T-helper 17 cell (primary cell): ENCODE measurements at regions not wholly inside any gene's neighbourhood (a gene's known extent, or its start where the extent isn't known, plus 50 kb on each side); places are given as distances from the start of the nearest gene placed in this dataset.

Source experiments
- ATAC-seq: fragments of 150-1000 bp; cut with Tn5 transposase; 2 replicates; pipeline ENCODE4 v1.10.0; 2021; ENCODE audit warnings: mild to moderate bottlenecking, moderate library complexity
- DNase-seq, 3 donors: peaks; one replicate each; pipeline versions ENCODE4 v3.0.0 to v3.0.0-alpha.2; 2020 to 2021
- H3K9me3 ChIP-seq: one replicate; pipeline ENCODE4 v1.7.0; 2013; ENCODE audit warnings: low read length, mild to moderate bottlenecking; ENCODE audit not compliant: control insufficient read depth, poor library complexity, severe bottlenecking
- H3K27ac Mint-ChIP-seq: one replicate; pipeline ENCODE4 v1.8.0; 2022; ENCODE audit warnings: mild to moderate bottlenecking, moderate library complexity, mixed read lengths
- H3K27me3 Mint-ChIP-seq: one replicate; pipeline ENCODE4 v1.8.0; 2022; ENCODE audit warnings: mixed read lengths
- H3K36me3 Mint-ChIP-seq: one replicate; pipeline ENCODE4 v1.8.0; 2022; ENCODE audit warnings: low read depth, mixed read lengths
- H3K4me1 Mint-ChIP-seq: one replicate; pipeline ENCODE4 v1.8.0; 2022; ENCODE audit warnings: mild to moderate bottlenecking, mixed read lengths
- H3K4me3 Mint-ChIP-seq: one replicate; pipeline ENCODE4 v1.8.0; 2022; ENCODE audit warnings: mild to moderate bottlenecking, moderate library complexity, mixed read lengths

GRCh38 chr20:4609511-4609910 is 76.7 kb upstream of the PRNP start:
- H3K9me3 ChIP-seq: no peaks in the 10 kb centered on the region
- peaks cover 29% of the 10 kb centered on the region for H3K27me3 Mint-ChIP-seq
- peaks cover 4% of the 10 kb centered on the region for H3K36me3 Mint-ChIP-seq
- ATAC-seq: no peak
- H3K27ac Mint-ChIP-seq: no peak overlapping the region
- H3K4me1 Mint-ChIP-seq: peaks cover 14% of the 10 kb centered on the region
- no peak for DNase-seq
- no peak overlapping the region for H3K4me3 Mint-ChIP-seq

GRCh38 chr20:4608861-4609260 is 77.4 kb upstream of the PRNP start:
- peaks cover 12% of the 10 kb centered on the region for H3K4me1 Mint-ChIP-seq

GRCh38 chr20:4607287-4607713 is 79.0 kb upstream of the PRNP start:
- Mint-ChIP-seq H3K27me3 (peaks cover 43% of the 10 kb centered on the region), H3K36me3 (peaks cover 5% of the 10 kb centered on the region), H3K4me1 (peaks cover 6% of the 10 kb centered on the region), H3K4me3 (peak overlapping the region; percentile 31), H3K27ac (no peak overlapping the region)
- H3K9me3 ChIP-seq: no peaks in the 10 kb centered on the region
- ATAC-seq (peak; percentile 83), DNase-seq (peak in 2 of 3 donors; percentile 30 to 46)

More at GRCh38 chr20:4608861-4609260, 77.4 kb upstream of the PRNP start:
- ATAC-seq: no peak
- Mint-ChIP-seq H3K27ac (no peak overlapping the region), H3K27me3 (peaks cover 36% of the 10 kb centered on the region), H3K36me3 (peaks cover 4% of the 10 kb centered on the region), H3K4me3 (no peak overlapping the region)
- H3K9me3 ChIP-seq: no peaks in the 10 kb centered on the region
- no peak for DNase-seq

- ATAC-seq: no peak
- Mint-ChIP-seq H3K4me1 (peaks cover 4% of the 10 kb centered on the region), H3K36me3 (peaks cover 5% of the 10 kb centered on the region), H3K4me3 (no peak overlapping the region), H3K27ac (no peak overlapping the region), H3K27me3 (peaks cover 52% of the 10 kb centered on the region)
- H3K9me3 ChIP-seq: no peaks in the 10 kb centered on the region
- DNase-seq: no peak
These were observed 80.2 kb upstream of the PRNP start for GRCh38 chr20:4606051-4606450.

- DNase-seq (no peak), ATAC-seq (no peak)
- Mint-ChIP-seq H3K4me1 (peaks cover 6% of the 10 kb centered on the region), H3K36me3 (peaks cover 8% of the 10 kb centered on the region), H3K4me3 (no peak overlapping the region), H3K27ac (no peak overlapping the region), H3K27me3 (peaks cover 61% of the 10 kb centered on the region)
- no peaks in the 10 kb centered on the region for H3K9me3 ChIP-seq
These were observed 81.1 kb upstream of the PRNP start for GRCh38 chr20:4605166-4605565.

GRCh38 chr20:4604580-4604979 is 81.7 kb upstream of the PRNP start:
- peaks cover 5% of the 10 kb centered on the region for H3K4me1 Mint-ChIP-seq
- H3K27ac Mint-ChIP-seq: no peak overlapping the region
- no peak overlapping the region for H3K4me3 Mint-ChIP-seq
- H3K36me3 Mint-ChIP-seq: peaks cover 8% of the 10 kb centered on the region
- DNase-seq (no peak), ATAC-seq (no peak)
- peaks cover 62% of the 10 kb centered on the region for H3K27me3 Mint-ChIP-seq
- H3K9me3 ChIP-seq: no peaks in the 10 kb centered on the region

- H3K9me3 ChIP-seq: no peaks in the 10 kb centered on the region
- no peak overlapping the region for H3K27ac Mint-ChIP-seq
- ATAC-seq (no peak), DNase-seq (no peak)
- no peak overlapping the region for H3K4me3 Mint-ChIP-seq
- peaks cover 5% of the 10 kb centered on the region for H3K4me1 Mint-ChIP-seq
- peaks cover 8% of the 10 kb centered on the region for H3K36me3 Mint-ChIP-seq
- peaks cover 62% of the 10 kb centered on the region for H3K27me3 Mint-ChIP-seq
These were observed 82.5 kb upstream of the PRNP start for GRCh38 chr20:4603724-4604123.

- H3K4me3 Mint-ChIP-seq: no peak overlapping the region
- H3K36me3 Mint-ChIP-seq: peaks cover 8% of the 10 kb centered on the region
- H3K27me3 Mint-ChIP-seq: peaks cover 71% of the 10 kb centered on the region
- DNase-seq (no peak), ATAC-seq (no peak)
- H3K4me1 Mint-ChIP-seq: peaks cover 5% of the 10 kb centered on the region
- no peaks in the 10 kb centered on the region for H3K9me3 ChIP-seq
- H3K27ac Mint-ChIP-seq: no peak overlapping the region
These were observed 84.0 kb upstream of the PRNP start for GRCh38 chr20:4602297-4602631.

GRCh38 chr20:4601630-4602296 is 84.5 kb upstream of the PRNP start:
- DNase-seq: no peak

GRCh38 chr20:4600308-4601014 is 85.8 kb upstream of the PRNP start:
- DNase-seq (no peak), ATAC-seq (no peak)
- Mint-ChIP-seq H3K36me3 (peaks cover 6% of the 10 kb centered on the region), H3K27me3 (peaks cover 65% of the 10 kb centered on the region), H3K4me3 (no peak overlapping the region), H3K27ac (no peak overlapping the region), H3K4me1 (peaks cover 3% of the 10 kb centered on the region)
- H3K9me3 ChIP-seq: no peaks in the 10 kb centered on the region

More at GRCh38 chr20:4601630-4602296, 84.5 kb upstream of the PRNP start:
- no peak overlapping the region for H3K4me3 Mint-ChIP-seq
- H3K9me3 ChIP-seq: no peaks in the 10 kb centered on the region
- H3K36me3 Mint-ChIP-seq: peaks cover 6% of the 10 kb centered on the region
- peaks cover 3% of the 10 kb centered on the region for H3K4me1 Mint-ChIP-seq
- no peak for ATAC-seq
- no peak overlapping the region for H3K27ac Mint-ChIP-seq
- H3K27me3 Mint-ChIP-seq: peaks cover 72% of the 10 kb centered on the region

- no peak overlapping the region for H3K27ac Mint-ChIP-seq
- no peak overlapping the region for H3K4me3 Mint-ChIP-seq
- peaks cover 49% of the 10 kb centered on the region for H3K27me3 Mint-ChIP-seq
- DNase-seq (no peak), ATAC-seq (no peak)
- peaks cover 3% of the 10 kb centered on the region for H3K36me3 Mint-ChIP-seq
- H3K9me3 ChIP-seq: no peaks in the 10 kb centered on the region
- peaks cover 7% of the 10 kb centered on the region for H3K4me1 Mint-ChIP-seq
These were observed 89.0 kb upstream of the PRNP start for GRCh38 chr20:4597215-4597614.

- DNase-seq (no peak), ATAC-seq (no peak)
- Mint-ChIP-seq H3K36me3 (no peaks in the 10 kb centered on the region), H3K4me1 (peaks cover 6% of the 10 kb centered on the region), H3K27me3 (peaks cover 27% of the 10 kb centered on the region), H3K27ac (no peak overlapping the region), H3K4me3 (peak overlapping the region; percentile 87)
- no peaks in the 10 kb centered on the region for H3K9me3 ChIP-seq
These were observed 93.1 kb upstream of the PRNP start for GRCh38 chr20:4593149-4593525.

- peaks cover 25% of the 10 kb centered on the region for H3K27me3 Mint-ChIP-seq
- peak overlapping the region; percentile 87 for H3K4me3 Mint-ChIP-seq
- no peaks in the 10 kb centered on the region for H3K9me3 ChIP-seq
- peak; percentile 78 for ATAC-seq
- DNase-seq: peak; percentile 32 to 50 (median 49)
- H3K27ac Mint-ChIP-seq: no peak overlapping the region
- peaks cover 6% of the 10 kb centered on the region for H3K4me1 Mint-ChIP-seq
- no peaks in the 10 kb centered on the region for H3K36me3 Mint-ChIP-seq
These were observed 93.7 kb upstream of the PRNP start for GRCh38 chr20:4592316-4593148.
